T-cell (primary cell): ENCODE measurements at regions not wholly inside any gene's neighbourhood (a gene's known extent, or its start where the extent isn't known, plus 50 kb on each side); places are given as distances from the start of the nearest gene placed in this dataset.
"Not testable (repeated sequence)": the region's sequence is repeated elsewhere in the genome, so short reads cannot be mapped to it uniquely, and the experiment has no call there.

Source experiments
- ATAC-seq, 4 experiments: fragments of 200-7000 bp in 3 of 4; fragments of 150-1000 bp in 1 of 4; cut with Tn5 transposase; replicated peaks in 1 of 4; 1 replicate in 3 of 4; 2 replicates in 1 of 4; pipeline ENCODE4 v1.10.0; 2021; ENCODE audit warnings: moderate library complexity in 3 of 4, mild to moderate bottlenecking in 2 of 4, moderate number of reproducible peaks in 1 of 4
- CTCF ChIA-PET, 2 donors: fragments of 300-600 bp; sonication (Branson Sonifier 250); formaldehyde crosslinking; loops; one replicate each; lab custom pipeline; 2022; ENCODE audit warnings: antibody characterized with exemption in 2 of 2; lab: Charles Lee
- POLR2A ChIA-PET, 2 donors: fragments of 300-600 bp; sonication (Branson Sonifier 250); formaldehyde crosslinking; loops; one replicate each; lab custom pipeline; 2022; ENCODE audit warnings: antibody characterized with exemption in 2 of 2; lab: Charles Lee
- DNase-seq, 35 experiments: peaks; one replicate each; pipeline versions ENCODE4 v3.0.0 to v3.0.0-alpha.2; 2013 to 2023
- H3K27ac ChIP-seq: one replicate; pipeline ENCODE4 v1.5.1; 2013; ENCODE audit warnings: low read length
- H3K27me3 ChIP-seq, 2 experiments: replicated peaks in 1 of 2; 1 replicate in 1 of 2; 2 replicates in 1 of 2; pipeline versions ENCODE4 v1.6.1 to v1.7.0; 2013; ENCODE audit warnings: low read length in 1 of 2, mixed read lengths in 1 of 2; ENCODE audit not compliant: control insufficient read depth in 2 of 2, insufficient read depth in 2 of 2; ENCODE audit errors: extremely low read depth in 1 of 2
- H3K36me3 ChIP-seq, 2 donors: 1 replicate in 1 of 2; 2 replicates in 1 of 2; pipeline versions ENCODE4 v1.6.1 to v1.7.0; 2013; ENCODE audit warnings: low read length in 1 of 2; ENCODE audit not compliant: control insufficient read depth in 2 of 2, insufficient read depth in 1 of 2; ENCODE audit errors: extremely low read depth in 1 of 2
- H3K4me1 ChIP-seq, 2 experiments: 1 replicate in 1 of 2; 2 replicates in 1 of 2; pipeline versions ENCODE4 v1.6.1 to v1.7.0; 2013; ENCODE audit warnings: low read length in 2 of 2, mixed read lengths in 1 of 2; ENCODE audit not compliant: insufficient read depth in 2 of 2, control insufficient read depth in 1 of 2; ENCODE audit errors: extremely low read depth in 1 of 2
- H3K4me3 ChIP-seq, 2 donors: 1 replicate in 1 of 2; 2 replicates in 1 of 2; pipeline versions ENCODE4 v1.5.1 to v1.7.0; 2013; ENCODE audit warnings: mild to moderate bottlenecking in 2 of 2, low read length in 1 of 2, moderate library complexity in 1 of 2; ENCODE audit not compliant: control insufficient read depth in 1 of 2; ENCODE audit errors: extremely low read depth in 1 of 2
- H3K9me3 ChIP-seq: 2 replicates; pipeline ENCODE4 v1.7.0; 2013
- H3K27ac Mint-ChIP-seq, 2 donors: one replicate each; pipeline ENCODE4 v1.8.0; 2020 to 2021; ENCODE audit warnings: mild to moderate bottlenecking in 2 of 2, mixed read lengths in 2 of 2
- H3K27me3 Mint-ChIP-seq, 2 donors: one replicate each; pipeline ENCODE4 v1.8.0; 2021 to 2022; ENCODE audit warnings: mixed read lengths in 2 of 2
- H3K36me3 Mint-ChIP-seq: one replicate; pipeline ENCODE4 v1.8.0; 2021; ENCODE audit warnings: mixed read lengths
- H3K4me1 Mint-ChIP-seq, 3 donors: one replicate each; pipeline ENCODE4 v1.8.0; 2020 to 2022; ENCODE audit warnings: mixed read lengths in 3 of 3, mild to moderate bottlenecking in 1 of 3
- H3K4me3 Mint-ChIP-seq, 3 donors: one replicate each; pipeline ENCODE4 v1.8.0; 2020 to 2022; ENCODE audit warnings: mild to moderate bottlenecking in 3 of 3, mixed read lengths in 3 of 3, moderate library complexity in 3 of 3
- H3K9me3 Mint-ChIP-seq, 3 donors: one replicate each; pipeline ENCODE4 v1.8.0; 2020 to 2022; ENCODE audit warnings: mixed read lengths in 3 of 3
- WGBS: methylation state at CpG from one replicate; pipeline ENCODE4 v1.1.5; 2013; ENCODE audit warnings: missing lambda C conversion rate; ENCODE audit not compliant: insufficient coverage; 5-methylcytosine and 5-hydroxymethylcytosine counted together

DNA sequence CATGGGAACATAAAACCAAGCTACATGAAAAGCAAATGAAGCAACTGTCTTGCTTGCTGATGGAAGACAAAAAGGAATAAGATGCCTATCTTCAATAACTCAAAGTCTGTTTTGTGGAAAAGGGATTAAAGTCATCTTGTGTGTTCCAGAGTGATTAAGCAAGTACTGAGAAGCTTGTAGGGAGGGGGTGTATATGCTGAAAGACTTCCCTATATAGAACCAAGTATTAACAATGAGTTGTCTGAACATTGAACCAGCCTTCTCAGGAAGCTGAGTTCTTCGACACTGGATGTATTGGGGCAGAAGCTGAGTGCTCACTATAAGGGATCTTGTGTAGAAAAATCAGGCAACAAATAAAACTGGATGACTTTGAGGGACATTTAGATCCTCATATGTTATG lies 451.8 kb downstream of the CD83 start:
- POLR2A ChIA-PET, result no interaction called here
- no CpG with 5 or more reads among the region's 1 CpG for WGBS
- CTCF ChIA-PET, result no interaction called here

DNA sequence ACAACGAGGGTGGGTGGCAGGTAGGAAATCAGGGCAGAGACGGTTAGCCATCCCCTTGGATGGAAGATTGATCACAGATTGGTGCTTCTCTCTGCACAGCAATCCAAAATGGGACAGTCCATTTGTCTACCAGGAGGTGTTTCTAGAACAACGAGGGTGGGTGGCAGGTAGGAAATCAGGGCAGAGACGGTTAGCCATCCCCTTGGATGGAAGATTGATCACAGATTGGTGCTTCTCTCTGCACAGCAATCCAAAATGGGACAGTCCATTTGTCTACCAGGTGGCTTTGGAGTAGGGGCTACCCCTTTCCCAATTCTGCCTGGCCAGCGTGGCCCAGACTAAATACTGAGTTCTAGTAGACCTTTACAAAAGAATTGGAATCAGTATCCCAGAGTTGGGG lies 452.3 kb downstream of the CD83 start:
- H3K36me3 ChIP-seq, POLR2A ChIA-PET, H3K4me3 Mint-ChIP-seq, DNase-seq, H3K9me3 Mint-ChIP-seq, H3K36me3 Mint-ChIP-seq, H3K4me1 ChIP-seq, H3K27ac Mint-ChIP-seq, H3K27me3 Mint-ChIP-seq, H3K27ac ChIP-seq, CTCF ChIA-PET, ATAC-seq, H3K9me3 ChIP-seq, H3K4me3 ChIP-seq, H3K27me3 ChIP-seq: not testable (repeated sequence)
- WGBS, result 92% methylated on average over 2 of the region's 5 CpGs
- H3K4me1 Mint-ChIP-seq, result peaks cover 0 to 10% (median 3%) of the 10 kb centered on the region in 3 donors

More for the DNA sequence above, 451.8 kb downstream of the CD83 start:
- no peaks in the 10 kb centered on the region for H3K4me1 ChIP-seq
- H3K4me3 ChIP-seq, result no peak overlapping the region
- no peaks in the 10 kb centered on the region for H3K9me3 ChIP-seq
- H3K36me3 Mint-ChIP-seq, result no peaks in the 10 kb centered on the region
- DNase-seq, result no peak
- no peak overlapping the region for H3K4me3 Mint-ChIP-seq
- peaks cover 0 to 2% of the 10 kb centered on the region in 2 experiments for H3K27me3 ChIP-seq
- no peaks in the 10 kb centered on the region for H3K27me3 Mint-ChIP-seq
- no peak overlapping the region for H3K27ac Mint-ChIP-seq
- no peak for ATAC-seq
- H3K9me3 Mint-ChIP-seq, result peaks cover 0 to 3% (median 0%) of the 10 kb centered on the region in 3 donors
- H3K27ac ChIP-seq, result no peak overlapping the region
- H3K36me3 ChIP-seq, result no peaks in the 10 kb centered on the region
- peaks cover 0 to 5% (median 2%) of the 10 kb centered on the region in 3 donors for H3K4me1 Mint-ChIP-seq

DNA sequence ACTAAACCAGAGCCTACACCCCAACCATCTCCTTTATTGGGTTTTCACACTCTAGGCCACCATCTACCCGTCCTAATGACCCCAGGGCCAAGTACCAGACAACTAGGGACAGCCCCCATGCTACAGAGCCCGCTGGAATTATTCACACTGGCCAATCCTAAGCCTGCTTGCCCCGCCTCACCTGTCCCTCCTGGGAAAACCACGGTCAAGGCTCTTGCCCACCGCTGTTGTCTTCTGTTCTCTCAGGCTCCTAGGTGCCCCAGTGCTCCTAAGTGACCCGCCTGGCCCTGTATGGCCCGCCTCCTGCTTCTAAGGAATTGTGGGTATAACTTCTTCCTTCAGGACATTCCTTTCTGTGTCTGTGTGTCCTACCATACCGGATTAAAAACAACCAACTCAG lies 453.4 kb downstream of the CD83 start:
- H3K4me1 ChIP-seq, result no peaks in the 10 kb centered on the region
- H3K4me3 Mint-ChIP-seq, result no peak overlapping the region
- H3K9me3 ChIP-seq, result no peaks in the 10 kb centered on the region
- ChIA-PET CTCF (no interaction called here), POLR2A (no interaction called here)
- H3K36me3 Mint-ChIP-seq, result no peaks in the 10 kb centered on the region
- no peak overlapping the region for H3K27ac Mint-ChIP-seq
- ATAC-seq, result no peak
- no peak for DNase-seq
- H3K27ac ChIP-seq, result no peak overlapping the region
- WGBS, result 69% methylated on average over 5 of the region's 8 CpGs
- no peaks in the 10 kb centered on the region for H3K9me3 Mint-ChIP-seq
- peaks cover 0 to 11% (median 3%) of the 10 kb centered on the region in 3 donors for H3K4me1 Mint-ChIP-seq
- no peak overlapping the region for H3K4me3 ChIP-seq
- H3K27me3 Mint-ChIP-seq, result no peaks in the 10 kb centered on the region
- peaks cover 0 to 2% of the 10 kb centered on the region in 2 experiments for H3K27me3 ChIP-seq
- H3K36me3 ChIP-seq, result no peaks in the 10 kb centered on the region

DNA sequence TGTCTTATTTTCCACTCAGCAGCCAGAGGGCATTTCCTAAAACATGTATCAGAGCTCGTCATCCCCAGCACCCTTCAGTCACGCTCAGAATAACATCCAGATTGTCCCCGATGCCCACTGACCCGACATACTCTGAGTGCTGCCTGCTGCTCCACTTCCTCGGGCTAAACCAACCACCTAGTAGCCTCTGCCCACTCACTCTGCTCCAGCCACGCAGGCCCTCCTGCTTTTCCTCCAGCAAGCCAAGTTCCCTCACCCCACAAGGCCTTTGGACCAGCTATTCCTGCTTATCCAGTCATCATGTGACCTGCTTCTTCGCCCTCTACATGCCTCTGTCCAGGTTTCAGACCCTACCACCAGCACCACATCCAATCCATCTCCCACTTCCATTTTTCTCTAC lies 454.2 kb downstream of the CD83 start:
- Histone ChIP-seq H3K9me3 (no peaks in the 10 kb centered on the region), H3K4me1 (no peaks in the 10 kb centered on the region), H3K36me3 (no peaks in the 10 kb centered on the region), H3K4me3 (no peak overlapping the region), H3K27me3 (peaks cover 0 to 2% of the 10 kb centered on the region in 2 experiments), H3K27ac (no peak overlapping the region)
- ChIA-PET CTCF (no interaction called here), POLR2A (no interaction called here)
- H3K27me3 Mint-ChIP-seq, result no peaks in the 10 kb centered on the region
- DNase-seq, result no peak
- no peaks in the 10 kb centered on the region for H3K36me3 Mint-ChIP-seq
- H3K4me3 Mint-ChIP-seq, result no peak overlapping the region
- peaks cover 0 to 11% (median 3%) of the 10 kb centered on the region in 3 donors for H3K4me1 Mint-ChIP-seq
- no peaks in the 10 kb centered on the region for H3K9me3 Mint-ChIP-seq
- no peak overlapping the region for H3K27ac Mint-ChIP-seq
- no peak for ATAC-seq
- WGBS, result 80% methylated on average over 7 of the region's 7 CpGs

DNA sequence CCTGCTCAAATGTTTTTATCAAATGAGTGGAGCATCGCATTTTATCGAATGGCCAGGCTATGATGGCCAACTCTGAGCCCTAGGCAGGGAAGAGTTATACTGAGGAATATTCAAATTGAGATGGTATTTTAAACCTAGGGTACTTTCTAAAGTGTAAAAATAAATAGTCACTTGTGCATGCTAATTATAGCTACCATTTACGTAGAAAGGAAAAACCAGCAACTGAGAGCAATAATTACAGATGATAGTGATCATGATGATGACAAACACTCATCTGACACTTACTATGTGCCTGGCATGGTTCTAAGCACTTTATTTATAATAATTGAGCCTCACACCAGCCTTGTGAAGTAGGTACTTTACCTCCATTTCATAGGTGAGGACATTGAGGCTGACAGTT lies 455.7 kb downstream of the CD83 start:
- no peak overlapping the region for H3K27ac Mint-ChIP-seq
- no CpG with 5 or more reads among the region's 3 CpGs for WGBS
- Histone ChIP-seq H3K4me1 (no peaks in the 10 kb centered on the region), H3K27ac (no peak overlapping the region), H3K27me3 (peaks cover 0 to 2% of the 10 kb centered on the region in 2 experiments), H3K36me3 (no peaks in the 10 kb centered on the region), H3K9me3 (no peaks in the 10 kb centered on the region), H3K4me3 (no peak overlapping the region)
- peaks cover 0 to 11% (median 3%) of the 10 kb centered on the region in 3 donors for H3K4me1 Mint-ChIP-seq
- ChIA-PET CTCF (no interaction called here), POLR2A (no interaction called here)
- H3K4me3 Mint-ChIP-seq, result no peak overlapping the region
- ATAC-seq, result no peak
- no peaks in the 10 kb centered on the region for H3K36me3 Mint-ChIP-seq
- no peaks in the 10 kb centered on the region for H3K9me3 Mint-ChIP-seq
- no peak for DNase-seq
- no peaks in the 10 kb centered on the region for H3K27me3 Mint-ChIP-seq

DNA sequence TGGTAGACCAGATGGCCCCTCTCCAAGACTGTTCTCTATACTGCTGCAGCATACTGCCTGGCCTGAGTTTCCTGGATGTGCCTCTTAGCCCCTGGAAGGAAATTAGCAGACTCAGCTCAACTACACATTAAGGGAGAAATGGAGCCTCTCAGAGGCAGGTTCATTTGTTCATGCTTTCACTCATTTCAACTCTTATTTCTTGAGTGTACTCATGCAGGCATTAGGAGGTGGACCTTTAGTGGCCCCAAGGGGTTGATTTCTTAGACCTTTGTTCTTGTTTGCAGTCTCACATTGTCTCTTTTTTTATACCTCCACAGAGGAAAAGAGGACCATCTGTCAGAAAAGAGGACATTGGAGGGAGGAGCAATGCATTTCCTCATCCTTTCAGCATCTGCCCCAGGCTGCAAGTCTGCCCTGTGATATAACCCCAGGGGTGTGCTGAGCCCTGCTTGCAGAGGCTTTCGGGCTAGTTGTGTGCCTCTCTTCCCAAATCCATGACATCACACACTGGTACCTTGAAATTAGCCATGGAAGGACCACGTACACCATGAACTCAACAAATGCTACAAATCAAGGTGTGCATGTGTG lies 456.2 kb downstream of the CD83 start:
- DNase-seq (no peak), ATAC-seq (no peak)
- Mint-ChIP-seq H3K36me3 (no peaks in the 10 kb centered on the region), H3K4me3 (no peak overlapping the region), H3K4me1 (peaks cover 0 to 11% (median 3%) of the 10 kb centered on the region in 3 donors), H3K27me3 (no peaks in the 10 kb centered on the region), H3K27ac (no peak overlapping the region), H3K9me3 (no peaks in the 10 kb centered on the region)
- WGBS, result no CpG with 5 or more reads among the region's 2 CpGs
- Histone ChIP-seq H3K27ac (no peak overlapping the region), H3K4me3 (no peak overlapping the region), H3K36me3 (no peaks in the 10 kb centered on the region), H3K27me3 (peaks cover 0 to 2% of the 10 kb centered on the region in 2 experiments), H3K9me3 (no peaks in the 10 kb centered on the region), H3K4me1 (no peaks in the 10 kb centered on the region)
- ChIA-PET CTCF (interaction anchor here in 1 of 2 donors (0.6 kb wide), 1 partner anchor 1554 kb away, joined by 3 read pairs; no protein-coding TSS in a partner anchor), POLR2A (interaction anchor here in 1 of 2 donors (0.6 kb wide), 1 partner anchor 151 kb away, joined by 3 read pairs; no protein-coding TSS in a partner anchor)
